Tibial nerve (tissue), 3 donors: ENCODE measurements at regions not wholly inside any gene's neighbourhood (a gene's known extent, or its start where the extent isn't known, plus 50 kb on each side); places are given as distances from the start of the nearest gene placed in this dataset.

Experiments
- CTCF ChIP-seq, 5 experiments: fragments of 200-600 bp in 3 of 5; fragments of 450-650 bp in 2 of 5; sonication (generic) in 3 of 5; IDR thresholded peaks; one replicate each; pipeline ENCODE4 v1.5.1; 2016 to 2019; ENCODE audit warnings: antibody characterized with exemption in 5 of 5, mild to moderate bottlenecking in 3 of 5, moderate library complexity in 2 of 5
- POLR2A ChIP-seq, 2 donors: fragments of 450-650 bp; IDR thresholded peaks; one replicate each; pipeline ENCODE4 v1.6.1; 2017; ENCODE audit warnings: antibody characterized with exemption in 2 of 2, mild to moderate bottlenecking in 2 of 2, moderate library complexity in 2 of 2

- no peak for TF ChIP-seq CTCF (IDR thresholded peaks at IDR 0.05)
- TF ChIP-seq POLR2A (IDR thresholded peaks at IDR 0.05) = no peak
Observed at GRCh38 chr22:26769663-26770062, 112.3 kb downstream of the MIAT start.
